ENCODE measurements at regions not wholly inside any gene's neighbourhood (a gene's known extent, or its start where the extent isn't known, plus 50 kb on each side); places are given as distances from the start of the nearest gene placed in this dataset.

- H3K14ac ChIP-seq (replicated peaks; ENCODE audit: low read depth, low read length): no peak overlapping the region
- no peak overlapping the region for H2BK5ac ChIP-seq (ENCODE audit: low read depth, low read length, poor library complexity, severe bottlenecking)
- no TSS peak for BruUV-seq (replicated peaks)
- H3K4me2 ChIP-seq (ENCODE audit: low read depth, low read length): no peak overlapping the region
- H3K27ac ChIP-seq (ENCODE audit: insufficient read depth, low read length): no peak overlapping the region
- H2BK120ac ChIP-seq (ENCODE audit: low read depth, low read length): no peak overlapping the region
- H2BK15ac ChIP-seq (ENCODE audit: low read depth, low read length): no peak overlapping the region
- no peaks in the 10 kb centered on the region for H3K27me3 ChIP-seq (ENCODE audit: control insufficient read depth, insufficient read depth, low read length)
- H3K4me1 ChIP-seq (ENCODE audit: control insufficient read depth, insufficient read depth, low read length): no peaks in the 10 kb centered on the region
- no peak overlapping the region for H3K18ac ChIP-seq (ENCODE audit: low read depth, low read length)
- no peaks in the 10 kb centered on the region for H4K20me1 ChIP-seq (ENCODE audit: insufficient read depth, low read length)
- no peaks in the 10 kb centered on the region for H3K9me1 ChIP-seq (ENCODE audit: insufficient read depth, low read length)
- in situ Hi-C loops (cut with MboI; ENCODE audit: low sequenced_read_pairs): no loop called here
- WGBS, 2 experiments (ENCODE audit: extremely low coverage in 2 of 2, insufficient read length in 1 of 2): no CpG with 5 or more reads among the region's 1 CpG
- ChIA-PET POLR2A (ENCODE audit: unreplicated experiment) (no interaction called here), CTCF (no interaction called here)
- no peak overlapping the region for H3K4me3 ChIP-seq (ENCODE audit: insufficient read depth, low read depth, low read length)
- dilution Hi-C loops (cut with HindIII; ENCODE audit: low sequenced_read_pairs, unreplicated experiment): no loop called here
- no peak overlapping the region for H2AK5ac ChIP-seq (ENCODE audit: low read depth, low read length)
- H3K79me1 ChIP-seq (ENCODE audit: low read depth in 1 of 2, low read length in 2 of 2): no peaks in the 10 kb centered on the region
- ATAC-seq (ENCODE audit: low read depth) (no peak), DNase-seq (peak; percentile 17)
- TF ChIP-seq SMC3 (IDR thresholded peaks at IDR 0.05; ENCODE audit: low read depth, low read length): no peak
- no peak for TF ChIP-seq CEBPB (IDR thresholded peaks at IDR 0.05; ENCODE audit: low read depth, low read length)
- TF ChIP-seq MAZ (IDR thresholded peaks at IDR 0.05; ENCODE audit: borderline replicate concordance, low read depth, low read length): no peak
- no peak for TF ChIP-seq POLR2A (IDR thresholded peaks at IDR 0.05; ENCODE audit: low read depth, low read length)
- TF ChIP-seq RCOR1 (IDR thresholded peaks at IDR 0.05; ENCODE audit: insufficient replicate concordance, low read length): no peak
- TF ChIP-seq CTCF (conservative IDR thresholded peaks at IDR 0.05; ENCODE audit: low read depth, low read length): no peak
- no peak for TF ChIP-seq RFX5 (IDR thresholded peaks at IDR 0.05; ENCODE audit: low read depth, low read length)
- TF ChIP-seq MXI1 (IDR thresholded peaks at IDR 0.05; ENCODE audit: borderline replicate concordance, low read depth, low read length): no peak
- no peak for TF ChIP-seq RAD21 (IDR thresholded peaks at IDR 0.05; ENCODE audit: low read length)
- TF ChIP-seq ELK1 (IDR thresholded peaks at IDR 0.05; ENCODE audit: borderline replicate concordance, low read depth, low read length): no peak
- no peak overlapping the region for H4K8ac ChIP-seq (ENCODE audit: low read depth in 2 of 2, low read length in 2 of 2)
- no peak overlapping the region for H2BK20ac ChIP-seq (ENCODE audit: low read depth, low read length)
- intact Hi-C loops (cut with micrococcal nuclease): no loop called here
- no peak overlapping the region for H3K9ac ChIP-seq (ENCODE audit: low read depth, low read length)
- no peak overlapping the region for H4K91ac ChIP-seq (ENCODE audit: insufficient read depth, low read depth, low read length)
- no peak overlapping the region for H4K5ac ChIP-seq (ENCODE audit: low read depth, low read length)
- H3K56ac ChIP-seq (ENCODE audit: extremely low read depth, insufficient read depth, low read length): no peak overlapping the region
- H3K4ac ChIP-seq (ENCODE audit: low read depth, low read length): no peak overlapping the region
- H3K36me3 ChIP-seq (ENCODE audit: control insufficient read depth, insufficient read depth, low read length): no peaks in the 10 kb centered on the region
- H2AK9ac ChIP-seq (replicated peaks; ENCODE audit: low read depth, low read length, poor library complexity): no peak overlapping the region
- no peak overlapping the region for H3K23ac ChIP-seq (ENCODE audit: low read depth, low read length)
- no peaks in the 10 kb centered on the region for H3K9me3 ChIP-seq (ENCODE audit: control insufficient read depth, insufficient read depth, low read length)
- no peak overlapping the region for H2AFZ ChIP-seq (replicated peaks; ENCODE audit: low read length, poor library complexity)
Measured at GRCh38 chr13:106047859-106048258, 487.6 kb downstream of the EFNB2 start.

Measured in IMR-90 (cell line).